ENCODE measurements at regions not wholly inside any gene's neighbourhood (a gene's known extent, or its start where the extent isn't known, plus 50 kb on each side); places are given as distances from the start of the nearest gene placed in this dataset.

DNA sequence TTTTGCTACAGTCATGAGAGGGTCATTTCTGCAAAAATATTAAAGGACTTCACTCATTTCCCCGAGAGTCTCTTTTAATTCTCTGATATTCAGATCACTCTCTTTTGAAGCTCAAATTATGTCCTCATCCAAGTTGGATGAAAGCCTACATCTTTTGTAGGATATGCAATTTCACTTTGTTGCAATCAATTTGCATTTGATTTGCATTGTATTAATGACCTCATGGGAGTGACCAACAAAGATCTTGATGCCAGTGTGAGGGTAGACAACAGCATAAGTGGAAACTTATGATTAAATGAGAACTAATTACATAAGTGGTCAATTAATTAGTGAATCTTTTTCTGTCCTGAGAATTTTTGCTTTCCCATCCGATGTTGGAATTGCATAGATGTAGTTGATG is 60.3 kb upstream of the UPP2 start:
- no peak overlapping the region for H3K4me2 ChIP-seq (ENCODE audit: insufficient read depth, low read length)
- H3K9ac ChIP-seq (replicated peaks; ENCODE audit: extremely low read depth, insufficient read depth, low read length): no peak overlapping the region
- intact Hi-C loops (cut with micrococcal nuclease): no loop called here
- ChIA-PET POLR2A (no interaction called here), CTCF (interaction anchor here (0.9 to 2.9 kb wide), 2 partner anchors 17 to 704 kb away, joined by 4 to 14 read pairs; no protein-coding TSS in a partner anchor)
- no peaks in the 10 kb centered on the region for H3K9me3 ChIP-seq (replicated peaks; ENCODE audit: control insufficient read depth, insufficient read depth, low read length)
- H3K79me2 ChIP-seq (ENCODE audit: control insufficient read depth, insufficient read depth, low read length): no peaks in the 10 kb centered on the region
- dilution Hi-C loops (cut with MboI; ENCODE audit: extremely low pct_ligation_motif_present, low sequenced_read_pairs): no loop called here
- DNase-seq (ENCODE audit: low read depth, low spot score): no peak
- H3K9me1 ChIP-seq (replicated peaks; ENCODE audit: control insufficient read depth, extremely low read depth, insufficient read depth, low read length): no peaks in the 10 kb centered on the region
- H3K4me1 ChIP-seq (ENCODE audit: control insufficient read depth, extremely low read depth, insufficient read depth, low read length): no peaks in the 10 kb centered on the region
- TF ChIP-seq FOS (IDR thresholded peaks at IDR 0.05; ENCODE audit: borderline replicate concordance, insufficient read depth, low read length) (no peak), MYC (IDR thresholded peaks at IDR 0.05; ENCODE audit: low read depth, low read length) (no peak), JUN (IDR thresholded peaks at IDR 0.05; ENCODE audit: borderline replicate concordance, insufficient read depth, insufficient read length, low read depth) (no peak), MAX (IDR thresholded peaks at IDR 0.05; ENCODE audit: insufficient read depth, insufficient read length) (no peak)
- BruUV-seq (replicated peaks): no TSS peak
- H3K27ac ChIP-seq (ENCODE audit: insufficient read depth, low read depth, low read length): no peak overlapping the region
- no peak for FAIRE-seq
- no peaks in the 10 kb centered on the region for H3K36me3 ChIP-seq (ENCODE audit: control insufficient read depth in 2 of 2, extremely low read depth in 1 of 2, insufficient read depth in 2 of 2, low read length in 2 of 2)
- H4K20me1 ChIP-seq (replicated peaks; ENCODE audit: control insufficient read depth, extremely low read depth, insufficient read depth, low read length): no peaks in the 10 kb centered on the region
- H2AFZ ChIP-seq (ENCODE audit: low read depth, low read length): no peak overlapping the region
- no peak overlapping the region for H3K4me3 ChIP-seq (replicated peaks in 1 of 3; ENCODE audit: insufficient read depth in 1 of 3, low read depth in 1 of 3, low read length in 3 of 3)
- peaks cover 4 to 9% of the 10 kb centered on the region in 2 experiments for H3K27me3 ChIP-seq (ENCODE audit: control insufficient read depth in 2 of 2, insufficient read depth in 2 of 2, low read length in 2 of 2)

- CTCF ChIA-PET: interaction anchor here (2.9 kb wide), 1 partner anchor 14 kb away, joined by 14 read pairs; no protein-coding TSS in a partner anchor
- TF ChIP-seq POLR2AphosphoS5 (IDR thresholded peaks at IDR 0.05; ENCODE audit: insufficient read depth, low read depth, low read length): no peak
- TF ChIP-seq MYC (IDR thresholded peaks at IDR 0.05; ENCODE audit: low read depth, low read length): no peak
- no peak for TF ChIP-seq JUN (IDR thresholded peaks at IDR 0.05; ENCODE audit: borderline replicate concordance, insufficient read depth, insufficient read length, low read depth)
- no peak for TF ChIP-seq MAX (IDR thresholded peaks at IDR 0.05; ENCODE audit: insufficient read depth, insufficient read length)
- TF ChIP-seq GATA2 (IDR thresholded peaks at IDR 0.05; ENCODE audit: insufficient read depth, insufficient read length, low read depth, low read length): no peak
- no peak for TF ChIP-seq POLR2A (IDR thresholded peaks at IDR 0.05; ENCODE audit: low read depth, low read length)
- no peak for TF ChIP-seq CTCF (IDR thresholded peaks at IDR 0.05; ENCODE audit: extremely low read depth in 1 of 2, insufficient read depth in 1 of 2, low read depth in 1 of 2, low read length in 2 of 2)
- TF ChIP-seq FOS (IDR thresholded peaks at IDR 0.05; ENCODE audit: borderline replicate concordance, insufficient read depth, low read length): no peak
- no peak for TF ChIP-seq EZH2 (IDR thresholded peaks at IDR 0.05; ENCODE audit: borderline replicate concordance, low read depth, low read length, severe bottlenecking)
- H3K9me3 ChIP-seq (replicated peaks; ENCODE audit: control insufficient read depth, insufficient read depth, low read length): no peaks in the 10 kb centered on the region
- H3K27me3 ChIP-seq (ENCODE audit: control insufficient read depth in 2 of 2, insufficient read depth in 2 of 2, low read length in 2 of 2): peaks cover 5 to 6% of the 10 kb centered on the region in 2 experiments
- H3K4me1 ChIP-seq (ENCODE audit: control insufficient read depth, extremely low read depth, insufficient read depth, low read length): no peaks in the 10 kb centered on the region
- no peaks in the 10 kb centered on the region for H3K79me2 ChIP-seq (ENCODE audit: control insufficient read depth, insufficient read depth, low read length)
- H4K20me1 ChIP-seq (replicated peaks; ENCODE audit: control insufficient read depth, extremely low read depth, insufficient read depth, low read length): no peaks in the 10 kb centered on the region
- H3K9ac ChIP-seq (replicated peaks; ENCODE audit: extremely low read depth, insufficient read depth, low read length): no peak overlapping the region
- H3K27ac ChIP-seq (ENCODE audit: insufficient read depth, low read depth, low read length): no peak overlapping the region
- H2AFZ ChIP-seq (ENCODE audit: low read depth, low read length): no peak overlapping the region
- DNase-seq (ENCODE audit: low read depth, low spot score): no peak
- dilution Hi-C loops (cut with MboI; ENCODE audit: extremely low pct_ligation_motif_present, low sequenced_read_pairs): no loop called here
- BruUV-seq (replicated peaks): no TSS peak
- H3K9me1 ChIP-seq (replicated peaks; ENCODE audit: control insufficient read depth, extremely low read depth, insufficient read depth, low read length): no peaks in the 10 kb centered on the region
- intact Hi-C loops (cut with micrococcal nuclease): no loop called here
- FAIRE-seq: no peak
- no peaks in the 10 kb centered on the region for H3K36me3 ChIP-seq (ENCODE audit: control insufficient read depth in 2 of 2, extremely low read depth in 1 of 2, insufficient read depth in 2 of 2, low read length in 2 of 2)
- POLR2A ChIA-PET: no interaction called here
- no peak overlapping the region for H3K4me3 ChIP-seq (replicated peaks in 1 of 3; ENCODE audit: insufficient read depth in 1 of 3, low read depth in 1 of 3, low read length in 3 of 3)
- no peak overlapping the region for H3K4me2 ChIP-seq (ENCODE audit: insufficient read depth, low read length)
Measured at GRCh38 chr2:158038901-158039300, 62.8 kb upstream of the UPP2 start.

Data from endothelial cell of umbilical vein (primary cell).